GM12872 (cell line): ENCODE measurements at regions not wholly inside any gene's neighbourhood (a gene's known extent, or its start where the extent isn't known, plus 50 kb on each side); places are given as distances from the start of the nearest gene placed in this dataset.

Experiments
- CTCF ChIP-seq: IDR thresholded peaks from 3 replicates; pipeline ENCODE4 v1.5.1; 2011; ENCODE audit warnings: low read depth, mild to moderate bottlenecking, low read length, moderate library complexity; ENCODE audit not compliant: insufficient read depth

GRCh38 chr4:15349531-15349935 lies 78.3 kb upstream of the C1QTNF7 start:
- no peak for TF ChIP-seq CTCF

GRCh38 chr4:15349965-15350364 lies 77.9 kb upstream of the C1QTNF7 start:
- no peak for TF ChIP-seq CTCF

GRCh38 chr4:15352524-15352923 lies 75.3 kb upstream of the C1QTNF7 start:
- TF ChIP-seq CTCF, result no peak

GRCh38 chr4:15353207-15353606 lies 74.6 kb upstream of the C1QTNF7 start:
- TF ChIP-seq CTCF, result no peak

- TF ChIP-seq CTCF, result no peak
These were observed 73.2 kb upstream of the C1QTNF7 start for GRCh38 chr4:15354371-15355297.

- no peak for TF ChIP-seq CTCF
These were observed 66.3 kb upstream of the C1QTNF7 start for GRCh38 chr4:15361529-15361928.

GRCh38 chr4:15362541-15362940 lies 65.3 kb upstream of the C1QTNF7 start:
- no peak for TF ChIP-seq CTCF
